ENCODE measurements at regions not wholly inside any gene's neighbourhood (a gene's known extent, or its start where the extent isn't known, plus 50 kb on each side); places are given as distances from the start of the nearest gene placed in this dataset.
"Not testable (repeated sequence)": the region's sequence is repeated elsewhere in the genome, so short reads cannot be mapped to it uniquely, and the experiment has no call there.

- no CpG with 5 or more reads among the region's 1 CpG for WGBS (ENCODE audit: insufficient coverage)
- CTCF ChIA-PET, result no interaction called here
- H3K4me1 Mint-ChIP-seq, result no peaks in the 10 kb centered on the region
- no peaks in the 10 kb centered on the region for H3K36me3 Mint-ChIP-seq
- H3K27me3 ChIP-seq (replicated peaks in 1 of 2; ENCODE audit: control insufficient read depth in 2 of 2, extremely low read depth in 1 of 2, insufficient read depth in 2 of 2, low read length in 1 of 2), result no peaks in the 10 kb centered on the region
- DNase-seq (no peak), ATAC-seq (replicated peaks in 1 of 4) (no peak)
- H3K4me3 Mint-ChIP-seq, result no peak overlapping the region
- no peak overlapping the region for H3K27ac Mint-ChIP-seq
- no peak overlapping the region for H3K4me3 ChIP-seq (ENCODE audit: control insufficient read depth in 1 of 2, extremely low read depth in 1 of 2, low read length in 1 of 2)
- no peaks in the 10 kb centered on the region for H3K36me3 ChIP-seq (ENCODE audit: control insufficient read depth in 2 of 2, extremely low read depth in 1 of 2, insufficient read depth in 1 of 2, low read length in 1 of 2)
- no peaks in the 10 kb centered on the region for H3K4me1 ChIP-seq (ENCODE audit: control insufficient read depth in 1 of 2, extremely low read depth in 1 of 2, insufficient read depth in 2 of 2, low read length in 2 of 2)
- H3K27me3 Mint-ChIP-seq, result no peaks in the 10 kb centered on the region
- POLR2A ChIA-PET, result no interaction called here
- no peak overlapping the region for H3K27ac ChIP-seq (ENCODE audit: low read length)
- H3K9me3 ChIP-seq, result no peaks in the 10 kb centered on the region
- H3K9me3 Mint-ChIP-seq, result peaks cover 2 to 33% (median 21%) of the 10 kb centered on the region in 3 donors
Measured at GRCh38 chr18:40120356-40120755, 1834.7 kb upstream of the PIK3C3 start.

DNA sequence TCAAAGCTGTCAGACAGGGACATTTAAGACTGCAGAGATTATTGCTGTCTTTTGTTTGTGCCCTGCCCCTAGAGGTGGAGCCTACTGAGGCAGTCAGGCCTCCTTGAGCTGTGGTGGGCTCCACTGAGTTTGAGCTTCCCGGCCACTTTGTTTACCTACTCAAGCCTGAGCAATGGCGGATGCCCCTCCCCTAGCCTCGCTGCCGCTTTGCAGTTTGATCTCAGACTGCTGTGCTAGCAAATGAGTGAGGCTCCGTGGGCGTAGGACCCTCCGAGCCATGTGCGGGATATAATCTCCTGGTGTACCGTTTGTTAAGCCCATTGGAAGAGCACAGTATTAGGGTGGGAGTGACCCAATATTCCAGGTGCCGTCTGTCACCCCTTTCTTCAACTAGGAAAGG lies 1835.5 kb upstream of the PIK3C3 start:
- CTCF ChIA-PET; H3K27me3 Mint-ChIP-seq; ATAC-seq (replicated peaks in 1 of 4); H3K27me3 ChIP-seq (replicated peaks in 1 of 2; ENCODE audit: control insufficient read depth in 2 of 2, extremely low read depth in 1 of 2, insufficient read depth in 2 of 2, low read length in 1 of 2); DNase-seq; H3K36me3 Mint-ChIP-seq; H3K27ac Mint-ChIP-seq; H3K9me3 ChIP-seq; H3K4me3 ChIP-seq (ENCODE audit: control insufficient read depth in 1 of 2, extremely low read depth in 1 of 2, low read length in 1 of 2); H3K36me3 ChIP-seq (ENCODE audit: control insufficient read depth in 2 of 2, extremely low read depth in 1 of 2, insufficient read depth in 1 of 2, low read length in 1 of 2); H3K4me1 Mint-ChIP-seq; H3K27ac ChIP-seq (ENCODE audit: low read length); POLR2A ChIA-PET; H3K4me1 ChIP-seq (ENCODE audit: control insufficient read depth in 1 of 2, extremely low read depth in 1 of 2, insufficient read depth in 2 of 2, low read length in 2 of 2); H3K4me3 Mint-ChIP-seq: not testable (repeated sequence)
- 84% methylated on average over 6 of the region's 10 CpGs for WGBS (ENCODE audit: insufficient coverage)
- peaks cover 1 to 32% (median 24%) of the 10 kb centered on the region in 3 donors for H3K9me3 Mint-ChIP-seq

- Histone ChIP-seq H3K27ac (ENCODE audit: low read length) (no peak overlapping the region), H3K27me3 (replicated peaks in 1 of 2; ENCODE audit: control insufficient read depth in 2 of 2, extremely low read depth in 1 of 2, insufficient read depth in 2 of 2, low read length in 1 of 2) (no peaks in the 10 kb centered on the region), H3K4me1 (ENCODE audit: control insufficient read depth in 1 of 2, extremely low read depth in 1 of 2, insufficient read depth in 2 of 2, low read length in 2 of 2) (no peaks in the 10 kb centered on the region), H3K9me3 (no peaks in the 10 kb centered on the region), H3K36me3 (ENCODE audit: control insufficient read depth in 2 of 2, extremely low read depth in 1 of 2, insufficient read depth in 1 of 2, low read length in 1 of 2) (no peaks in the 10 kb centered on the region), H3K4me3 (ENCODE audit: control insufficient read depth in 1 of 2, extremely low read depth in 1 of 2, low read length in 1 of 2) (no peak overlapping the region)
- 40% methylated on average over 1 of the region's 3 CpGs for WGBS (ENCODE audit: insufficient coverage)
- ChIA-PET POLR2A (no interaction called here), CTCF (no interaction called here)
- peaks cover 10 to 28% (median 15%) of the 10 kb centered on the region in 3 donors for H3K9me3 Mint-ChIP-seq
- ATAC-seq (replicated peaks in 1 of 4) (no peak), DNase-seq (no peak)
- no peak overlapping the region for H3K27ac Mint-ChIP-seq
- H3K4me3 Mint-ChIP-seq, result no peak overlapping the region
- no peaks in the 10 kb centered on the region for H3K27me3 Mint-ChIP-seq
- H3K4me1 Mint-ChIP-seq, result no peaks in the 10 kb centered on the region
- H3K36me3 Mint-ChIP-seq, result no peaks in the 10 kb centered on the region
Measured at GRCh38 chr18:40110455-40110854, 1844.6 kb upstream of the PIK3C3 start.

DNA sequence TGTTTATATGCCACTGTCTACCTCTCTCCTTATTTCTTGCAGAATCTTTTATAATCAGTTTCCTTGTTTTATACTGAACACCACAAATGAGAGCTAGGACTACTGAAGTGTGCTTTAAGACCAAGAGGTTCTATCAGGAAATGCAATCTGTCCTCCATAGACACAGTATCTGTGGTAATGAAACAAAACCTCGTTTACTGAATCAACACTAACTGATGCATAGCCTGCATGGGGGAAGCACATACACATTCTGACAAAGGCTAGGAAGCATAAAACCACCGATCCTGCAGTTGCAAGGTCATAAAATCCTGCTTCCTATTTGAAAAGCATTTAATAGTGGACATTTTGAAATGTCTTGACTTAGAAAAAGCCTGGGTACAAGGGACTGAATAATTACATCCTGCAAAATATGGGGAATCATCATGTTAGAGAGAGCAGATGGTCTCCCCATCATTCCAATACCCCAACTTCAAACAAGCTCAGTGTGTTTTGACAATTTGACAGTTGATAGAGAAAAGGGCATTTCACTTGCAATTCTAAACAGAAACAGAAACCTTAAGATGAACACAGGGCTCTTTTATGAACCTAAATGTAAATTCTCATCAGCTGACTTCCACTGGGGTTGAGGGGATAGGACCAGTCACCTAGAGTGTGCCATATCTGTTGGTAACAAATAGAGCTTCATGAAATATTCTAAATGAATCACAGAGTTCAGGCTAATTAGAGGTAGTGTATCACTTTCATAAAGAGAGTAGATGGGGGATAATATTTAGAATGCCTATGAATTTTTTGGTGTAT lies 1845.6 kb upstream of the PIK3C3 start:
- WGBS (ENCODE audit: insufficient coverage), result no CpG with 5 or more reads among the region's 2 CpGs
- no peak overlapping the region for H3K4me3 ChIP-seq (ENCODE audit: control insufficient read depth in 1 of 2, extremely low read depth in 1 of 2, low read length in 1 of 2)
- no peaks in the 10 kb centered on the region for H3K27me3 Mint-ChIP-seq
- H3K36me3 ChIP-seq (ENCODE audit: control insufficient read depth in 2 of 2, extremely low read depth in 1 of 2, insufficient read depth in 1 of 2, low read length in 1 of 2), result no peaks in the 10 kb centered on the region
- H3K4me1 Mint-ChIP-seq, result no peaks in the 10 kb centered on the region
- H3K27ac ChIP-seq (ENCODE audit: low read length), result no peak overlapping the region
- ChIA-PET POLR2A (no interaction called here), CTCF (no interaction called here)
- DNase-seq (no peak), ATAC-seq (replicated peaks in 1 of 4) (no peak)
- H3K4me1 ChIP-seq (ENCODE audit: control insufficient read depth in 1 of 2, extremely low read depth in 1 of 2, insufficient read depth in 2 of 2, low read length in 2 of 2), result no peaks in the 10 kb centered on the region
- no peaks in the 10 kb centered on the region for H3K36me3 Mint-ChIP-seq
- H3K27me3 ChIP-seq (replicated peaks in 1 of 2; ENCODE audit: control insufficient read depth in 2 of 2, extremely low read depth in 1 of 2, insufficient read depth in 2 of 2, low read length in 1 of 2), result no peaks in the 10 kb centered on the region
- H3K9me3 Mint-ChIP-seq, result peaks cover 10 to 25% (median 21%) of the 10 kb centered on the region in 3 donors
- H3K27ac Mint-ChIP-seq, result no peak overlapping the region
- no peak overlapping the region for H3K4me3 Mint-ChIP-seq
- H3K9me3 ChIP-seq, result no peaks in the 10 kb centered on the region

- DNase-seq, result no peak
- ATAC-seq (replicated peaks in 1 of 4), result no peak
- no CpG with 5 or more reads among the region's 5 CpGs for WGBS (ENCODE audit: insufficient coverage)
- Histone ChIP-seq H3K27me3 (replicated peaks in 1 of 2; ENCODE audit: control insufficient read depth in 2 of 2, extremely low read depth in 1 of 2, insufficient read depth in 2 of 2, low read length in 1 of 2) (no peaks in the 10 kb centered on the region), H3K36me3 (ENCODE audit: control insufficient read depth in 2 of 2, extremely low read depth in 1 of 2, insufficient read depth in 1 of 2, low read length in 1 of 2) (no peaks in the 10 kb centered on the region), H3K4me3 (ENCODE audit: control insufficient read depth in 1 of 2, extremely low read depth in 1 of 2, low read length in 1 of 2) (no peak overlapping the region), H3K27ac (ENCODE audit: low read length) (no peak overlapping the region), H3K4me1 (ENCODE audit: control insufficient read depth in 1 of 2, extremely low read depth in 1 of 2, insufficient read depth in 2 of 2, low read length in 2 of 2) (no peaks in the 10 kb centered on the region), H3K9me3 (no peaks in the 10 kb centered on the region)
- H3K27me3 Mint-ChIP-seq, result no peaks in the 10 kb centered on the region
- H3K9me3 Mint-ChIP-seq, result peaks cover 12 to 28% (median 25%) of the 10 kb centered on the region in 3 donors
- H3K4me1 Mint-ChIP-seq, result no peaks in the 10 kb centered on the region
- ChIA-PET POLR2A (no interaction called here), CTCF (no interaction called here)
- no peak overlapping the region for H3K4me3 Mint-ChIP-seq
- H3K36me3 Mint-ChIP-seq, result no peaks in the 10 kb centered on the region
- H3K27ac Mint-ChIP-seq, result no peak overlapping the region
Measured at GRCh38 chr18:40108596-40108995, 1846.4 kb upstream of the PIK3C3 start.

- DNase-seq (no peak), ATAC-seq (replicated peaks in 1 of 4) (no peak)
- no peaks in the 10 kb centered on the region for H3K36me3 ChIP-seq (ENCODE audit: control insufficient read depth in 2 of 2, extremely low read depth in 1 of 2, insufficient read depth in 1 of 2, low read length in 1 of 2)
- H3K27me3 ChIP-seq (replicated peaks in 1 of 2; ENCODE audit: control insufficient read depth in 2 of 2, extremely low read depth in 1 of 2, insufficient read depth in 2 of 2, low read length in 1 of 2), result no peaks in the 10 kb centered on the region
- no peaks in the 10 kb centered on the region for H3K36me3 Mint-ChIP-seq
- H3K4me1 Mint-ChIP-seq, result no peaks in the 10 kb centered on the region
- H3K27me3 Mint-ChIP-seq, result no peaks in the 10 kb centered on the region
- ChIA-PET CTCF (no interaction called here), POLR2A (no interaction called here)
- H3K9me3 ChIP-seq, result no peaks in the 10 kb centered on the region
- H3K27ac Mint-ChIP-seq, result no peak overlapping the region
- H3K4me1 ChIP-seq (ENCODE audit: control insufficient read depth in 1 of 2, extremely low read depth in 1 of 2, insufficient read depth in 2 of 2, low read length in 2 of 2), result no peaks in the 10 kb centered on the region
- H3K9me3 Mint-ChIP-seq, result peaks cover 2 to 23% (median 17%) of the 10 kb centered on the region in 3 donors
- H3K27ac ChIP-seq (ENCODE audit: low read length), result no peak overlapping the region
- no peak overlapping the region for H3K4me3 ChIP-seq (ENCODE audit: control insufficient read depth in 1 of 2, extremely low read depth in 1 of 2, low read length in 1 of 2)
- H3K4me3 Mint-ChIP-seq, result no peak overlapping the region
Measured at GRCh38 chr18:40102903-40103302, 1852.1 kb upstream of the PIK3C3 start.

- H3K4me1 Mint-ChIP-seq, result no peaks in the 10 kb centered on the region
- ChIA-PET POLR2A (no interaction called here), CTCF (no interaction called here)
- Histone ChIP-seq H3K4me3 (ENCODE audit: control insufficient read depth in 1 of 2, extremely low read depth in 1 of 2, low read length in 1 of 2) (no peak overlapping the region), H3K36me3 (ENCODE audit: control insufficient read depth in 2 of 2, extremely low read depth in 1 of 2, insufficient read depth in 1 of 2, low read length in 1 of 2) (no peaks in the 10 kb centered on the region), H3K27ac (ENCODE audit: low read length) (no peak overlapping the region), H3K27me3 (replicated peaks in 1 of 2; ENCODE audit: control insufficient read depth in 2 of 2, extremely low read depth in 1 of 2, insufficient read depth in 2 of 2, low read length in 1 of 2) (no peaks in the 10 kb centered on the region), H3K4me1 (ENCODE audit: control insufficient read depth in 1 of 2, extremely low read depth in 1 of 2, insufficient read depth in 2 of 2, low read length in 2 of 2) (no peaks in the 10 kb centered on the region), H3K9me3 (no peaks in the 10 kb centered on the region)
- no peaks in the 10 kb centered on the region for H3K36me3 Mint-ChIP-seq
- H3K4me3 Mint-ChIP-seq, result no peak overlapping the region
- no peak for DNase-seq
- H3K9me3 Mint-ChIP-seq, result peaks cover 2 to 19% (median 13%) of the 10 kb centered on the region in 3 donors
- no peaks in the 10 kb centered on the region for H3K27me3 Mint-ChIP-seq
- no peak overlapping the region for H3K27ac Mint-ChIP-seq
- WGBS (ENCODE audit: insufficient coverage), result no CpG with 5 or more reads among the region's 2 CpGs
- no peak for ATAC-seq (replicated peaks in 1 of 4)
Measured at GRCh38 chr18:40099641-40100040, 1855.4 kb upstream of the PIK3C3 start.

Measured in T-cell (primary cell).